CD14-positive monocyte (primary cell): ENCODE measurements at regions not wholly inside any gene's neighbourhood (a gene's known extent, or its start where the extent isn't known, plus 50 kb on each side); places are given as distances from the start of the nearest gene placed in this dataset.
A peak's percentile ranks its signal among the peaks of the same experiment; 100 is the strongest.

Experiments
- DNase-seq, 3 donors: peaks; one replicate each; pipeline ENCODE4 v3.0.0-alpha.2; 2011 to 2022
- H2AFZ ChIP-seq: 2 replicates; pipeline ENCODE4 v1.6.0; 2012; ENCODE audit warnings: mild to moderate bottlenecking, low read depth, low read length, inconsistent platforms; ENCODE audit not compliant: insufficient read depth, poor library complexity, severe bottlenecking
- H3K27ac ChIP-seq, 2 donors: 1 replicate in 1 of 2; 2 replicates in 1 of 2; pipeline ENCODE4 v1.5.1; 2012 to 2013; ENCODE audit warnings: low read length in 2 of 2, control low read depth in 1 of 2, inconsistent platforms in 1 of 2, low read depth in 1 of 2, mild to moderate bottlenecking in 1 of 2
- H3K27me3 ChIP-seq, 2 donors: one replicate each; pipeline versions ENCODE4 v1.6.0 to v1.6.1; 2011 to 2013; ENCODE audit warnings: low read length in 2 of 2; ENCODE audit not compliant: control insufficient read depth in 2 of 2, insufficient read depth in 2 of 2
- H3K36me3 ChIP-seq, 2 donors: replicated peaks in 1 of 2; 1 replicate in 1 of 2; 2 replicates in 1 of 2; pipeline versions ENCODE4 v1.5.1 to v1.6.1; 2012 to 2013; ENCODE audit warnings: low read length in 2 of 2, control low read depth in 1 of 2, inconsistent platforms in 1 of 2, mild to moderate bottlenecking in 1 of 2; ENCODE audit not compliant: insufficient read depth in 2 of 2, control insufficient read depth in 1 of 2
- H3K4me1 ChIP-seq, 2 donors: 1 replicate in 1 of 2; 2 replicates in 1 of 2; pipeline versions ENCODE4 v1.5.1 to v1.6.1; 2012 to 2013; ENCODE audit warnings: low read length in 2 of 2, control low read depth in 1 of 2, inconsistent platforms in 1 of 2, mild to moderate bottlenecking in 1 of 2, moderate library complexity in 1 of 2; ENCODE audit not compliant: insufficient read depth in 2 of 2, control insufficient read depth in 1 of 2
- H3K4me2 ChIP-seq: replicated peaks from 2 replicates; pipeline ENCODE3; 2012; ENCODE audit warnings: low read length, moderate library complexity, mild to moderate bottlenecking; ENCODE audit not compliant: poor library complexity, severe bottlenecking; ENCODE audit errors: extremely low read depth
- H3K4me3 ChIP-seq, 3 experiments: fragments of 200-600 bp in 1 of 3; sonication (generic) in 1 of 3; replicated peaks in 1 of 3; 1 replicate in 2 of 3; 2 replicates in 1 of 3; pipeline ENCODE4 v1.5.1; 2011 to 2013; ENCODE audit warnings: low read length in 3 of 3, mild to moderate bottlenecking in 3 of 3, control low read depth in 2 of 3, low read depth in 2 of 3, inconsistent platforms in 1 of 3, moderate library complexity in 1 of 3
- H3K79me2 ChIP-seq: 2 replicates; pipeline ENCODE4 v1.6.0; 2012; ENCODE audit warnings: mild to moderate bottlenecking, control low read depth, inconsistent platforms, low read length, moderate library complexity; ENCODE audit not compliant: insufficient read depth
- H3K9ac ChIP-seq: 2 replicates; pipeline ENCODE4 v1.6.0; 2017; ENCODE audit warnings: low read length, mild to moderate bottlenecking; ENCODE audit not compliant: insufficient read depth, poor library complexity, severe bottlenecking
- H3K9me3 ChIP-seq, 2 donors: replicated peaks in 1 of 2; 1 replicate in 1 of 2; 2 replicates in 1 of 2; pipeline versions ENCODE4 v1.5.1 to v1.6.1; 2012 to 2013; ENCODE audit warnings: low read length in 2 of 2, control low read depth in 1 of 2; ENCODE audit not compliant: control insufficient read depth in 1 of 2, insufficient read depth in 1 of 2
- H4K20me1 ChIP-seq: 2 replicates; pipeline ENCODE4 v1.6.0; 2012; ENCODE audit warnings: mild to moderate bottlenecking, low read length, control low read depth, moderate library complexity; ENCODE audit not compliant: insufficient read depth
- H3K27ac Mint-ChIP-seq, 7 donors: one replicate each; pipeline ENCODE4 v1.8.0; 2020; ENCODE audit warnings: mild to moderate bottlenecking in 7 of 7, mixed read lengths in 7 of 7, moderate library complexity in 6 of 7, inconsistent platforms in 2 of 7
- H3K27me3 Mint-ChIP-seq, 3 donors: one replicate each; pipeline ENCODE4 v1.8.0; 2021 to 2022; ENCODE audit warnings: low read depth in 3 of 3, mild to moderate bottlenecking in 3 of 3, mixed read lengths in 3 of 3, moderate library complexity in 3 of 3, inconsistent platforms in 1 of 3
- H3K36me3 Mint-ChIP-seq, 2 donors: one replicate each; pipeline ENCODE4 v1.8.0; 2020; ENCODE audit warnings: mixed read lengths in 2 of 2, inconsistent platforms in 1 of 2, mild to moderate bottlenecking in 1 of 2
- H3K4me1 Mint-ChIP-seq: one replicate; pipeline ENCODE4 v1.8.0; 2020; ENCODE audit warnings: mild to moderate bottlenecking, mixed read lengths
- H3K4me3 Mint-ChIP-seq, 2 donors: one replicate each; pipeline ENCODE4 v1.8.0; 2020; ENCODE audit warnings: mild to moderate bottlenecking in 2 of 2, mixed read lengths in 2 of 2, moderate library complexity in 1 of 2
- H3K9me3 Mint-ChIP-seq, 7 donors: one replicate each; pipeline ENCODE4 v1.8.0; 2020 to 2022; ENCODE audit warnings: mixed read lengths in 7 of 7, mild to moderate bottlenecking in 6 of 7, moderate library complexity in 6 of 7, inconsistent platforms in 2 of 7
- CTCF ChIP-seq: fragments of 200-600 bp; IDR thresholded peaks from one replicate; pipeline ENCODE4 v1.8.0; 2022; ENCODE audit warnings: antibody characterized with exemption, mild to moderate bottlenecking
- WGBS: methylation state at CpG from one replicate; pipeline ENCODE4 v1.1.5; 2013; ENCODE audit warnings: missing lambda C conversion rate; ENCODE audit not compliant: insufficient coverage; 5-methylcytosine and 5-hydroxymethylcytosine counted together
- intact Hi-C, 2 donors: fragments of 100-400 bp; cut with micrococcal nuclease; formaldehyde crosslinking; loops; one replicate each; pipeline versions ENCODE4 v1.15.0 to v1.15.1; 2023

- Histone ChIP-seq H3K4me3 (peak overlapping the region in 1 of 3 experiments; percentile 0), H3K79me2 (no peaks in the 10 kb centered on the region), H4K20me1 (no peaks in the 10 kb centered on the region), H3K9ac (no peak overlapping the region), H3K27me3 (no peaks in the 10 kb centered on the region), H3K27ac (no peak overlapping the region), H3K4me2 (no peak overlapping the region), H3K4me1 (no peaks in the 10 kb centered on the region), H3K9me3 (peaks cover 0 to 98% of the 10 kb centered on the region in 2 donors), H2AFZ (no peak overlapping the region), H3K36me3 (no peaks in the 10 kb centered on the region)
- Mint-ChIP-seq H3K9me3 (peaks cover 82 to 100% (median 98%) of the 10 kb centered on the region in 7 donors), H3K4me3 (no peak overlapping the region), H3K4me1 (no peaks in the 10 kb centered on the region), H3K27me3 (peaks cover 0 to 3% (median 0%) of the 10 kb centered on the region in 3 donors), H3K27ac (no peak overlapping the region), H3K36me3 (no peaks in the 10 kb centered on the region)
- WGBS: 63% methylated on average over 14 of the region's 14 CpGs
- intact Hi-C loops: no loop called here
- no peak for DNase-seq
- TF ChIP-seq CTCF: no peak
Observed at GRCh38 chr21:7951854-7952519, 2569.4 kb upstream of the TPTE start.

- H3K27ac Mint-ChIP-seq: no peak overlapping the region
- no peak for TF ChIP-seq CTCF
- intact Hi-C loops: no loop called here
- Histone ChIP-seq H3K79me2 (no peaks in the 10 kb centered on the region), H3K9me3 (peaks cover 0 to 98% of the 10 kb centered on the region in 2 donors), H3K4me1 (no peaks in the 10 kb centered on the region), H4K20me1 (no peaks in the 10 kb centered on the region), H2AFZ (no peak overlapping the region), H3K9ac (no peak overlapping the region), H3K36me3 (no peaks in the 10 kb centered on the region), H3K27ac (no peak overlapping the region), H3K4me3 (peak overlapping the region in 1 of 3 experiments; percentile 1), H3K4me2 (no peak overlapping the region), H3K27me3 (no peaks in the 10 kb centered on the region)
- H3K27me3 Mint-ChIP-seq: peaks cover 0 to 3% (median 2%) of the 10 kb centered on the region in 3 donors
- WGBS: 66% methylated on average over 12 of the region's 12 CpGs
- no peaks in the 10 kb centered on the region for H3K4me1 Mint-ChIP-seq
- H3K36me3 Mint-ChIP-seq: no peaks in the 10 kb centered on the region
- no peak for DNase-seq
- H3K9me3 Mint-ChIP-seq: peaks cover 82 to 100% (median 98%) of the 10 kb centered on the region in 7 donors
- H3K4me3 Mint-ChIP-seq: no peak overlapping the region
Observed at GRCh38 chr21:7952648-7953047, 2568.7 kb upstream of the TPTE start.
